Suprapubic skin (tissue), 4 donors: ENCODE measurements at regions not wholly inside any gene's neighbourhood (a gene's known extent, or its start where the extent isn't known, plus 50 kb on each side); places are given as distances from the start of the nearest gene placed in this dataset.

Experiments used
- DNase-seq, 2 donors: peaks; one replicate each; pipeline ENCODE4 v3.0.0-alpha.2; 2019; ENCODE audit warnings: low spot score in 2 of 2
- H3K27ac ChIP-seq: fragments of 200-600 bp; sonication (generic); one replicate; pipeline ENCODE4 v1.5.1; 2019
- H3K27me3 ChIP-seq: fragments of 200-600 bp; sonication (generic); one replicate; pipeline ENCODE4 v1.5.1; 2019
- H3K36me3 ChIP-seq: fragments of 200-600 bp; sonication (generic); one replicate; pipeline ENCODE4 v1.5.1; 2019
- H3K4me1 ChIP-seq: fragments of 200-600 bp; sonication (generic); one replicate; pipeline ENCODE4 v1.5.1; 2019
- H3K4me3 ChIP-seq: fragments of 200-600 bp; sonication (generic); one replicate; pipeline ENCODE4 v1.5.1; 2019; ENCODE audit warnings: mild to moderate bottlenecking
- H3K9me3 ChIP-seq: fragments of 200-600 bp; sonication (generic); one replicate; pipeline ENCODE4 v1.5.1; 2019
- EP300 ChIP-seq: sonication (generic); formaldehyde crosslinking; IDR thresholded peaks from one replicate; pipeline ENCODE4 v1.6.1; 2017; ENCODE audit warnings: antibody characterized with exemption
- POLR2A ChIP-seq, 2 donors: fragments of 450-650 bp; IDR thresholded peaks; one replicate each; pipeline ENCODE4 v1.6.1; 2017; ENCODE audit warnings: antibody characterized with exemption in 2 of 2, mild to moderate bottlenecking in 2 of 2, moderate library complexity in 2 of 2
- POLR2AphosphoS5 ChIP-seq, 3 donors: sonication (generic); formaldehyde crosslinking; IDR thresholded peaks; one replicate each; pipeline ENCODE4 v1.6.1; 2017; ENCODE audit warnings: antibody characterized with exemption in 3 of 3
- WGBS: methylation state at CpG from one replicate; pipeline ENCODE4 v1.1.5; 2018; 5-methylcytosine and 5-hydroxymethylcytosine counted together
- TF ChIP-seq, protein P1 (sequence below), 2 donors: fragments of 200-600 bp in 1 of 2; fragments of 450-650 bp in 1 of 2; sonication (generic) in 1 of 2; IDR thresholded peaks; one replicate each; pipeline ENCODE4 v1.5.1; 2016 to 2019; ENCODE audit warnings: antibody characterized with exemption in 2 of 2, mild to moderate bottlenecking in 1 of 2, moderate library complexity in 1 of 2

DNA sequence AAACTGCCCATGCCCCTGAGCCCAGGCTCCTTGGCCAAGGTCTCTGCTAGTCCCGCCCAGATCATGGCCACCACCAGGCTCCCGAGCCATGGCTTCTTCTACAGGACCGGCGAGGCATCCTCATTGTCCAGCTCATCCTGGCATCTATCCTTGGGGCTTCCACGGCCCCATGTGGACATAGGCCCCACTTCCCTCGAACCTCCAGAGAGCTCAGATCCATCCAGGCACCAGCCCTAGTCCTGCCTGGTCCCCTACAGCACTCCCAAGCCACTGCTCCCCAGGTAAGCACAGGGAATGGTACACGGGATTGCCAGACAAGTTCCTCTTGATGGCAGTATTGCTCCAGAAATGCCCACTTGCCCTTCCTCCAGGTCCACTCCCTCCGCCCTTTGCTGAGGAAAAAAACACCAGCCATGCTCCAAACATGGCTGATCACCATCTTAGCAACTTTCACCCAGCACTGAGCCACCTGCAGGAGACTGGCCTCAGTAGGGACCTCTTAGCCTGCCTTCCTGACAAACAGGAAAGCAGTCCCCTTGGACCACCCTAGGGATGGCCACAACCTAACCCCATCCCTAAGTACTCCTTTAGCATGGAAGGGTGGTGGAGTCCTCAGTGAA lies 272.1 kb upstream of the AGTR2 start:
- Histone ChIP-seq H3K4me3 (no peak overlapping the region), H3K27me3 (no peaks in the 10 kb centered on the region), H3K4me1 (no peaks in the 10 kb centered on the region), H3K27ac (no peak overlapping the region), H3K9me3 (no peaks in the 10 kb centered on the region), H3K36me3 (no peaks in the 10 kb centered on the region)
- DNase-seq = peak in 1 of 2 donors; percentile 78
- 79% methylated on average over 8 of the region's 8 CpGs for WGBS
- TF ChIP-seq POLR2A (IDR thresholded peaks at IDR 0.05) = no peak
- TF ChIP-seq, protein P1, sequence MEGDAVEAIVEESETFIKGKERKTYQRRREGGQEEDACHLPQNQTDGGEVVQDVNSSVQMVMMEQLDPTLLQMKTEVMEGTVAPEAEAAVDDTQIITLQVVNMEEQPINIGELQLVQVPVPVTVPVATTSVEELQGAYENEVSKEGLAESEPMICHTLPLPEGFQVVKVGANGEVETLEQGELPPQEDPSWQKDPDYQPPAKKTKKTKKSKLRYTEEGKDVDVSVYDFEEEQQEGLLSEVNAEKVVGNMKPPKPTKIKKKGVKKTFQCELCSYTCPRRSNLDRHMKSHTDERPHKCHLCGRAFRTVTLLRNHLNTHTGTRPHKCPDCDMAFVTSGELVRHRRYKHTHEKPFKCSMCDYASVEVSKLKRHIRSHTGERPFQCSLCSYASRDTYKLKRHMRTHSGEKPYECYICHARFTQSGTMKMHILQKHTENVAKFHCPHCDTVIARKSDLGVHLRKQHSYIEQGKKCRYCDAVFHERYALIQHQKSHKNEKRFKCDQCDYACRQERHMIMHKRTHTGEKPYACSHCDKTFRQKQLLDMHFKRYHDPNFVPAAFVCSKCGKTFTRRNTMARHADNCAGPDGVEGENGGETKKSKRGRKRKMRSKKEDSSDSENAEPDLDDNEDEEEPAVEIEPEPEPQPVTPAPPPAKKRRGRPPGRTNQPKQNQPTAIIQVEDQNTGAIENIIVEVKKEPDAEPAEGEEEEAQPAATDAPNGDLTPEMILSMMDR (IDR thresholded peaks at IDR 0.05) = peak in 1 of 2 donors; percentile 18
- no peak for TF ChIP-seq EP300
- no peak for TF ChIP-seq POLR2AphosphoS5 (IDR thresholded peaks at IDR 0.05)

DNA sequence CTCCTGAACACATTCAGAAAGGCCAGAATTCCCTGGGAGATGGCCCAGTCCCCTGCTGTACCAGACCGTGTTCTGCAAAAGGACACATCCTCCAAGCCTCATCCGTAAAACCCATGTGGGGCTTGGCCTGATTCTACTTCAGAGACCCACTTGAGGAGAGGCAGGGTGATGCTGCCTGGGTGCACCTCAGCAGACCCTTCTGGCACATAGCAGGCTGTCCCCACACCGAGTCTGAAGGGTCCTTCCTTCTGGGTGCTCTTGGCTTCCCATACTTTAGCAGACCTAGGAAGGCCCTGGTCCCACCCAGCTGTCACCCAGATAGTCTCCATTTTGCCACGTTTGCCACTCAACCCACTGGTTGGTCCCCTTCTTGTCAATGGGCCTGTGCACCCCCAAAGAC lies 270.1 kb upstream of the AGTR2 start:
- no peaks in the 10 kb centered on the region for H3K36me3 ChIP-seq
- no peak for DNase-seq
- no peaks in the 10 kb centered on the region for H3K27me3 ChIP-seq
- TF ChIP-seq, protein P1 (IDR thresholded peaks at IDR 0.05) = no peak
- TF ChIP-seq POLR2A (IDR thresholded peaks at IDR 0.05) (no peak), POLR2AphosphoS5 (IDR thresholded peaks at IDR 0.05) (no peak), EP300 (no peak)
- 70% methylated on average over 3 of the region's 4 CpGs for WGBS
- no peaks in the 10 kb centered on the region for H3K9me3 ChIP-seq
- no peak overlapping the region for H3K4me3 ChIP-seq
- H3K4me1 ChIP-seq = no peaks in the 10 kb centered on the region
- no peak overlapping the region for H3K27ac ChIP-seq

DNA sequence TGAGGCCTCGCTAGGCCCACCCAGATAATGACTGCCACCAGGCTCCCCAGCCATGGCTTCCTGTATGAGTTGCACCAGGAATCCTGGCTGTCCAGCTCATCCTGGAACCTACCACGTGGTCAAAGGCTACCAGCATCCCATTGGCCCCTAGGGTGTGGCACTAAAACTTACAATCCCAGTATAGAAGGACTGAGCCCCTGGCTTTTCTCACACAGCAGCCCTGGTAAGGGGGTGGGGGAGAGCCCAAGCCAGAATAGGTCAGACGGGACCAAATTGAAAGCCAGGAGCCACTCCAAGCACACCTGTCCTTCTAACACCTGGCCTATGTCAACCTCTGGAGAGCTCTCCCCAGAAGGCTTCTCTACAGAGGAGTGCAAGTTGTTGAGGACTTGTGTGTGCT lies 269.3 kb upstream of the AGTR2 start:
- H3K27me3 ChIP-seq = no peaks in the 10 kb centered on the region
- no peaks in the 10 kb centered on the region for H3K36me3 ChIP-seq
- DNase-seq = no peak
- no peaks in the 10 kb centered on the region for H3K9me3 ChIP-seq
- H3K4me1 ChIP-seq = no peaks in the 10 kb centered on the region
- no peak overlapping the region for H3K27ac ChIP-seq
- WGBS = 90% methylated on average over 1 of the region's 3 CpGs
- H3K4me3 ChIP-seq = no peak overlapping the region
- no peak for TF ChIP-seq POLR2A (IDR thresholded peaks at IDR 0.05)
- TF ChIP-seq POLR2AphosphoS5 (IDR thresholded peaks at IDR 0.05) = no peak
- no peak for TF ChIP-seq EP300

DNA sequence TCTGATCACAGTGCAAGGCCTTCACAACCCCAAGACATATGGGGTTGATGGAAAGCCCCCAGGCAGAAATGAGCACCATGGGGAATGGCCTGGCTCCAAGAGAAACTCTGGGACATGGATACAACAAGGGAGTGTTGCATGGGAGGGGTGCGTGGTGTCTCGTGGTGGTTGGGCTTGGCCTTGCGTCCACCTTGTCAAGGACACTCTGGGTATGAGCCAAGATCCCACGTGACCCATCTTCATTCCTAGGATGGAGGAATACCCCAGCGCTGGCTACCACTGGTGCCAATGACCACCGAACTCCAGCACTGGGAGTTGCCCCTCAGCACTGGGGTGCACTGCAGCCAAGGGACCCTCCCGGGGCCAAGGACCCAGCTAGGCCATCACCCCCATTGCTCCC lies 267.5 kb upstream of the AGTR2 start:
- Histone ChIP-seq H3K27ac (no peak overlapping the region), H3K4me1 (no peaks in the 10 kb centered on the region), H3K4me3 (no peak overlapping the region), H3K9me3 (no peaks in the 10 kb centered on the region), H3K36me3 (no peaks in the 10 kb centered on the region), H3K27me3 (no peaks in the 10 kb centered on the region)
- no peak for DNase-seq
- WGBS = 88% methylated on average over 6 of the region's 7 CpGs
- TF ChIP-seq EP300 = no peak
- no peak for TF ChIP-seq POLR2A (IDR thresholded peaks at IDR 0.05)
- TF ChIP-seq, protein P1 (IDR thresholded peaks at IDR 0.05) = no peak
- TF ChIP-seq POLR2AphosphoS5 (IDR thresholded peaks at IDR 0.05) = no peak

DNA sequence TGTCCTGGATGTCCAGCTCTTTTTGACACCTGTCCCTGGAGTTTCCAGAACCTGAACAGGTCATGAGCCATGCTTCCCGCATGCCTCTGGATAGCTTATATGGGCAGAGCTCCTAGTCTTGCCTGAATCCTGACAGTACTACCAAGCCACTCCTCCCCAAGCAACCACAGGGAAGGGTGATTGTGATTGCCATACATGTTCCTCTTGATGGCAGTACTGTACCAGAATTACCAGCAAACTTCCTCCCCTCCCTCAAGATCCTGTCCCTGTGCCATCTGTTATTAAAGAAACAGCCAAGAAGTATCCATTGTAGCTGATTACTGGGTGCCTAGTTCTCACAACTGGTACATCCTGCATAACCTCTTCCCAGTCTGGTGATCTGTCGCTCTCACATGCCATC lies 264.3 kb upstream of the AGTR2 start:
- no peaks in the 10 kb centered on the region for H3K27me3 ChIP-seq
- TF ChIP-seq, protein P1 (IDR thresholded peaks at IDR 0.05) = no peak
- TF ChIP-seq POLR2AphosphoS5 (IDR thresholded peaks at IDR 0.05) = no peak
- TF ChIP-seq EP300 = no peak
- TF ChIP-seq POLR2A (IDR thresholded peaks at IDR 0.05) = no peak
- no peaks in the 10 kb centered on the region for H3K4me1 ChIP-seq
- no peaks in the 10 kb centered on the region for H3K36me3 ChIP-seq
- no peak for DNase-seq
- H3K27ac ChIP-seq = no peak overlapping the region
- WGBS = 80% methylated on average over 2 of the region's 2 CpGs
- H3K9me3 ChIP-seq = no peaks in the 10 kb centered on the region
- no peak overlapping the region for H3K4me3 ChIP-seq

DNA sequence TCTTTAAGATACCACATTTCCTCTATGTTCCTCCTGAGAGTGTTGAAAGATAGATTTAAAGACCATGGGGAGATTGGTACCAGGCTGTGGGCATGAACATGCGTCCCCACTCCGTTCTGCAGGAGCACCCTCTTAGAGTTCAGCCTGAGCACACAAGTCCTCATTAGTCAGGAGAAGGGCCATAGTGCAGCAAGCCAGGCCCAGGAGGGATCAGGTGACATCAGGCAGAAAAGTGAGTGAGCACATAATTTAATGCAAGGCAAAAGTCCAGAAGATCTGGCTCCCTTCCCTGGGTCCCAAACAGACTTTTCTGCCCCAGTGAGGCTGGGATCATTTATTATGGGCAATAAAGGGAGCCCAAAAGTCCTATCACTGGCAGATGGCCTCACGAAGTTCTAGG lies 263.7 kb upstream of the AGTR2 start:
- no peak for TF ChIP-seq POLR2AphosphoS5 (IDR thresholded peaks at IDR 0.05)
- TF ChIP-seq EP300 = no peak
- Histone ChIP-seq H3K36me3 (no peaks in the 10 kb centered on the region), H3K4me1 (no peaks in the 10 kb centered on the region), H3K27me3 (no peaks in the 10 kb centered on the region), H3K4me3 (no peak overlapping the region), H3K27ac (no peak overlapping the region), H3K9me3 (no peaks in the 10 kb centered on the region)
- 85% methylated on average over 3 of the region's 3 CpGs for WGBS
- no peak for DNase-seq
